Motor neuron (in vitro differentiated cells): ENCODE measurements at regions not wholly inside any gene's neighbourhood (a gene's known extent, or its start where the extent isn't known, plus 50 kb on each side); places are given as distances from the start of the nearest gene placed in this dataset.

Experiments used
- ATAC-seq, 8 experiments: fragments of 200-7000 bp; cut with Tn5 transposase; replicated peaks in 6 of 8; 2 replicates each; pipeline ENCODE4 v1.8.0; 2021; ENCODE audit warnings: mild to moderate bottlenecking in 8 of 8, moderate library complexity in 8 of 8
- H3K27ac ChIP-seq, 2 donors: fragments of 250-450 bp; sonication (Bioruptor Pico); 2 replicates each; pipeline ENCODE4 v1.9.0; 2021; ENCODE audit warnings: antibody characterized with exemption in 2 of 2, mild to moderate bottlenecking in 2 of 2, moderate library complexity in 1 of 2
- H3K4me1 ChIP-seq, 2 donors: fragments of 250-450 bp; sonication (Bioruptor Pico); replicated peaks in 1 of 2; 2 replicates each; pipeline ENCODE4 v1.6.1; 2021; ENCODE audit warnings: antibody characterized with exemption in 2 of 2, mild to moderate bottlenecking in 2 of 2, moderate library complexity in 1 of 2
- H3K4me3 ChIP-seq, 5 donors: fragments of 250-450 bp; sonication (Bioruptor Pico); 2 replicates each; pipeline ENCODE4 v1.9.0; 2021; ENCODE audit warnings: antibody characterized with exemption in 5 of 5, mild to moderate bottlenecking in 5 of 5, moderate library complexity in 4 of 5
- WGBS, 10 experiments: fragments of 450-650 bp; shearing (Covaris generic); methylation state at CpG; one replicate each; pipeline ENCODE4 v1.0.0; 2022; 5-methylcytosine and 5-hydroxymethylcytosine counted together
- in situ Hi-C, 9 experiments: fragments of 400-800 bp; cut with MboI; loops; one replicate each; pipeline ENCODE4 v1.15.0; 2021; ENCODE audit warnings: low sequenced_read_pairs in 9 of 9, low pct_unique_long_range_greater_than_20kb in 2 of 9; ENCODE audit not compliant: unreplicated experiment in 9 of 9

- in situ Hi-C loops = no loop called here
- Histone ChIP-seq H3K27ac (no peak overlapping the region), H3K4me3 (no peak overlapping the region), H3K4me1 (peaks cover 3 to 8% of the 10 kb centered on the region in 2 donors)
- ATAC-seq = no peak
- WGBS, 10 experiments = 0 to 100% (median 93%) methylated on average over 1 to 3 of the region's 3 CpGs; no CpG with 5 or more reads in 3 of the 10 experiments
Measured at GRCh38 chr9:20082406-20082805, 293.6 kb upstream of the SLC24A2 start.

GRCh38 chr9:20078246-20078645 lies 289.4 kb upstream of the SLC24A2 start:
- ATAC-seq = no peak
- in situ Hi-C loops = no loop called here
- no peaks in the 10 kb centered on the region for H3K4me1 ChIP-seq
- H3K27ac ChIP-seq = no peak overlapping the region
- no peak overlapping the region for H3K4me3 ChIP-seq

GRCh38 chr9:20074291-20074690 lies 285.5 kb upstream of the SLC24A2 start:
- WGBS, 10 experiments = no CpG with 5 or more reads among the region's 1 CpG
- H3K27ac ChIP-seq = no peak overlapping the region
- in situ Hi-C loops = no loop called here
- H3K4me1 ChIP-seq = no peaks in the 10 kb centered on the region
- ATAC-seq = no peak
- H3K4me3 ChIP-seq = no peak overlapping the region

- H3K4me1 ChIP-seq = peaks cover 5% of the 10 kb centered on the region in 2 donors
- no peak overlapping the region for H3K4me3 ChIP-seq
- peak in 2 of 8 experiments; percentile 72 to 86 for ATAC-seq
- no peak overlapping the region for H3K27ac ChIP-seq
- in situ Hi-C loops = no loop called here
- WGBS, 10 experiments = 40 to 100% (median 78%) methylated on average over 2 to 3 of the region's 3 CpGs; no CpG with 5 or more reads in 3 of the 10 experiments
Measured at GRCh38 chr9:20070336-20070735, 281.5 kb upstream of the SLC24A2 start.

DNA sequence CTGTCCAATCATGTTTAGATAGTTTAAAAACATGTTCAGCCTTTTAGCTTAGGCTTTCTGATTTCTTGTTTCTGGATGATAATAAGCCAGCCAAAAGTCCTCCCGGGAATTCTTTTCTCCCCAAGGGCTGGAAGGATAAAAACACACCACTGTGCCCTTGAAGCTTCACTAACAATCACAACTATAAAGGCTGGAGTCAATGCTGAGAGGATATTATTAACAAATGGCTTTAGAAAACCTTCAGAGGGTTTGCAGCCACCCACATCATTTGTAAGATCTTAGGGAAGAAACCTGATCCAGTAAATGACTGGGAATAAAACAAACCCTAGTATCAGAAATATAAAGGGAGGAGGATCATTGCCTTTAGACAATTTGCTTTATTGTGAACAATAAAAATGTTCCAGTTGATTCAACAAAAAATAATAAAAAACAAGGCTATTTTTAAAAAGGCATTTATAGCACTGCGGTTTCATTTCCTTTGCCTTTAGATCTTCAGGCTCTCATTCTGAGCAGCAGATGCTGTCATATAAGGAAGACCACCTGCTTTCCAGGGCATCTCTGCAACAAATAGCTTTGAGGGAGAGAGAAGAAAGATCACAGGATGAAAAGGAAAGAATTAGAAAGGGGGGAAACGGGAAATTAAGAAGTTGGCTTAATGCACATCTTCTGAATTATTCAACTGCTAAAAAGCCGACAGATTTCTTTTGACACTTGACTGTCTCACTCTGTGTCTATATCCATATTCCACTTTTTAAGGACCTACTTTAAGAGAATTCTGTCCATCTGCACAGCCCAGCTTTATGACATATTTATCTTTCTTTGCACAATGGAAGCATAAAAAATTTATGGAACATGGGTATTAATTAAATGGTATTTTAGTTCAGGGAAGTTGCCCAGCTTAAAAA lies 277.2 kb upstream of the SLC24A2 start:
- WGBS, 10 experiments = 0 to 52% (median 19%) methylated on average over 1 to 4 of the region's 4 CpGs
- H3K4me1 ChIP-seq = peaks cover 5 to 9% of the 10 kb centered on the region in 2 donors
- in situ Hi-C loops = no loop called here
- H3K27ac ChIP-seq = no peak overlapping the region
- ATAC-seq = no peak
- H3K4me3 ChIP-seq = no peak overlapping the region

- H3K4me1 ChIP-seq = peaks cover 5 to 9% of the 10 kb centered on the region in 2 donors
- in situ Hi-C loops = no loop called here
- no peak overlapping the region for H3K27ac ChIP-seq
- 0 to 86% (median 67%) methylated on average over 1 to 4 of the region's 4 CpGs; no CpG with 5 or more reads in 1 of the 10 experiments for WGBS, 10 experiments
- no peak overlapping the region for H3K4me3 ChIP-seq
- no peak for ATAC-seq
Measured at GRCh38 chr9:20065046-20065445, 276.2 kb upstream of the SLC24A2 start.

DNA sequence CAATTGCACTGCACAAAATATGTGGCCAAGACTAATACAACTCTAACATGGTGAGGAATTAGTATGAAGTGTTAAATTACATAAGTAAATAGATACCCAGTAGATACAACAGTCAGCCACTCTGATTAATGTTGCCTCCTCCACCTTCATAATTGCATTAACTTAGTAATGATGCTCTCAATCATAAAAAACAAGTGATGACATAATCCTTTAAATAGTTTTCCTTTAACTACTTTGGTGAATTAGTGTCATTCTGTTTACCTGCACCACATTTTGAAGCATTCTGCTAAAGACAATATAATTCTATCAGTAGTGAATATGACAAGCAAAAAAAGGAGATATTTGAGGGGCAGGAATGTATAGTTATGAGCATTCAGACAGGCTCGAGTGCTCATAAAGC lies 265.9 kb upstream of the SLC24A2 start:
- in situ Hi-C loops = no loop called here
- no peaks in the 10 kb centered on the region for H3K4me1 ChIP-seq
- no peak overlapping the region for H3K27ac ChIP-seq
- H3K4me3 ChIP-seq = no peak overlapping the region
- ATAC-seq = peak in 1 of 8 experiments; percentile 43
- 36 to 100% (median 100%) methylated on average over 1 of the region's 1 CpG; no CpG with 5 or more reads in 3 of the 10 experiments for WGBS, 10 experiments

- ATAC-seq = no peak
- in situ Hi-C loops = no loop called here
- Histone ChIP-seq H3K27ac (no peak overlapping the region), H3K4me1 (no peaks in the 10 kb centered on the region), H3K4me3 (no peak overlapping the region)
- 0 to 100% (median 86%) methylated on average over 1 to 4 of the region's 4 CpGs for WGBS, 10 experiments
Measured at GRCh38 chr9:20048985-20049384, 260.1 kb upstream of the SLC24A2 start.

- no peak overlapping the region for H3K27ac ChIP-seq
- 15 to 100% (median 69%) methylated on average over 2 of the region's 2 CpGs; no CpG with 5 or more reads in 1 of the 10 experiments for WGBS, 10 experiments
- no peak overlapping the region for H3K4me3 ChIP-seq
- ATAC-seq = no peak
- in situ Hi-C loops = no loop called here
- H3K4me1 ChIP-seq = no peaks in the 10 kb centered on the region
Measured at GRCh38 chr9:20048437-20048836, 259.6 kb upstream of the SLC24A2 start.

GRCh38 chr9:20044686-20045085 lies 255.8 kb upstream of the SLC24A2 start:
- H3K4me3 ChIP-seq = no peak overlapping the region
- no peak for ATAC-seq
- in situ Hi-C loops = no loop called here
- peaks cover 12 to 13% of the 10 kb centered on the region in 2 donors for H3K4me1 ChIP-seq
- no peak overlapping the region for H3K27ac ChIP-seq

DNA sequence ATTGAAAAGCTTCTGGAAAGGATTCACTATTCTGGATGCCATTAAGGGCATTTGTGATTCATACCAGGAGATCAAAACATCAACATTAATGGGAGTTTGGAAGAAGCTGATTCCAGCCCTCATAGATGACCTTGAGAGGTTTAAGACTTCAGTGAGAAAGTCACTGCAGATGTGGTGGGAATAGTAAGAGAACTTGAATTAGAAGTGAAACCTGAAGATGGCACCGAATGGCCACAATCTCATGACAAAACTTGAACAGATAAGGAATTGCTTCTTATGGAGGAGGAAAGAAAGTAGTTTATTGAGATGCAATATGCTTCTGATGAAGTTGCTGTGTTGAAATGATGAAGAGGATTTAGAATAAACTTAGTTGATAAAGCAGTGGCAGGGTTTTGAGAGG lies 254.6 kb upstream of the SLC24A2 start:
- no peak for ATAC-seq
- Histone ChIP-seq H3K4me1 (peaks cover 12 to 13% of the 10 kb centered on the region in 2 donors), H3K4me3 (no peak overlapping the region), H3K27ac (no peak overlapping the region)
- in situ Hi-C loops = no loop called here
- 42 to 100% (median 100%) methylated on average over 1 of the region's 1 CpG; no CpG with 5 or more reads in 1 of the 10 experiments for WGBS, 10 experiments

DNA sequence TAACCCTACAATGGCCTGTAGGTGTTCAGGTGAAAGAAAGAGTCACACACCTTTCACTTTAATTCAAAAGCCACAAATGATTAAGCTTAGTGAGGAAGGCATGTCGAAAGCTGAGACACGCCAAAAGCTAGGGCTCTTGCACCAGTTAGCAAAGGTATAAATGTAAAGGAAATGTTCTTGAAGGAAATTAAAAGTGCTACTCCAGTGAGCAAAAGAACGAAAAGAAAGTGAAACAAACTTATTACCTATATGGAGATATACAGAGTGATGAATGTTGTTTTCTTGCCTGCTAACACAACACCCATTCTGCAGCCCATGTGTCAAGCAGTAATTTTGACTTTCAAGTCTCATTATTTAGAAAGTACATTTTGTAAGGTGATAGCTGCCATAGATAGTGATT lies 254.2 kb upstream of the SLC24A2 start:
- Histone ChIP-seq H3K4me3 (no peak overlapping the region), H3K4me1 (peaks cover 12 to 13% of the 10 kb centered on the region in 2 donors), H3K27ac (no peak overlapping the region)
- 20 to 100% (median 91%) methylated on average over 1 to 3 of the region's 3 CpGs; no CpG with 5 or more reads in 1 of the 10 experiments for WGBS, 10 experiments
- no peak for ATAC-seq
- in situ Hi-C loops = no loop called here

DNA sequence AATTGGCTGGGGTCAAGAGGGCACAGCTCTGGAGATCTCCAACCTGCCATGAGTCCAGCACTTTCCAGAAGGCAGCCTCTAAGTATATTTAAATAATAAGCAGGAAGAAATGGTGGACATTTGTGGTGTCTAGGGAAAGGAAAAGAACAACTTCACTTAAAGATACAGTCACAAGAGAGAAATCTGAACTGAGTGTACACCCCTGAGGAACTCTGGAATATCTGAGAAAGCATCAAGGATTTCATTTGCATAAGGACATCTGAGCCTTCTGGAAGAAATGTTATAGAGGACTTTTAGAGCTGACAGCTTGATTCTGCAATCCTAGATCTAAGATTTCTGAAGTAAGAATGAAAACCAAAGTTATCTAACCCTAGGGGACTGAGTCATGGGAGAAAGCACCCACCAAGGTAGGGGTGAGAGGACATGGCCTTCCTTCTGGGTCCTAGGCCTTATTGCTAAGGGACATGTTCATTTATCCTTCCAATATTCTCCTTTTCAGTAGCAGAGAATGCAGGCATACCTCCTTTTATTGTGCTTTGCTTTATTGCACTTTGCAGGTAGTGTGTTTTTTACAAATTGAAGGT lies 253.4 kb upstream of the SLC24A2 start:
- Histone ChIP-seq H3K4me3 (no peak overlapping the region), H3K4me1 (peaks cover 12 to 13% of the 10 kb centered on the region in 2 donors), H3K27ac (no peak overlapping the region)
- peak in 3 of 8 experiments; percentile 43 to 68 (median 52) for ATAC-seq
- in situ Hi-C loops = no loop called here

- in situ Hi-C loops = no loop called here
- WGBS, 10 experiments = 14 to 100% (median 89%) methylated on average over 1 to 3 of the region's 5 CpGs; no CpG with 5 or more reads in 6 of the 10 experiments
- Histone ChIP-seq H3K4me1 (peaks cover 12 to 13% of the 10 kb centered on the region in 2 donors), H3K27ac (no peak overlapping the region), H3K4me3 (no peak overlapping the region)
- ATAC-seq = no peak
Measured at GRCh38 chr9:20041697-20042081, 252.9 kb upstream of the SLC24A2 start.
